LNCaP clone FGC (cell line): ENCODE measurements at regions not wholly inside any gene's neighbourhood (a gene's known extent, or its start where the extent isn't known, plus 50 kb on each side); places are given as distances from the start of the nearest gene placed in this dataset.
"Not testable (repeated sequence)": the region's sequence is repeated elsewhere in the genome, so short reads cannot be mapped to it uniquely, and the experiment has no call there.

ENCODE experiments used
- DNase-seq: peaks from one replicate; pipeline ENCODE4 v3.0.0-alpha.2; 2011; ENCODE audit warnings: low read depth
- H3K4me3 ChIP-seq: 2 replicates; pipeline ENCODE4 v1.5.1; 2011; ENCODE audit warnings: mild to moderate bottlenecking, low read depth, low read length, control low read depth

- H3K4me3 ChIP-seq, DNase-seq: not testable (repeated sequence)
Observed at GRCh38 chr16:15307184-15307583, 70.9 kb downstream of the NPIPA5 start.

GRCh38 chr16:15305889-15306288 is 72.2 kb downstream of the NPIPA5 start:
- not testable (repeated sequence) for DNase-seq, H3K4me3 ChIP-seq

- not testable (repeated sequence) for DNase-seq, H3K4me3 ChIP-seq
Observed at GRCh38 chr16:15303667-15304324, 74.3 kb downstream of the NPIPA5 start.

- DNase-seq, H3K4me3 ChIP-seq: not testable (repeated sequence)
Observed at GRCh38 chr16:15297104-15297503, 81.0 kb downstream of the NPIPA5 start.

GRCh38 chr16:15274796-15275195 is 103.3 kb downstream of the NPIPA5 start:
- not testable (repeated sequence) for H3K4me3 ChIP-seq, DNase-seq

GRCh38 chr16:15273964-15274363 is 104.1 kb downstream of the NPIPA5 start:
- not testable (repeated sequence) for DNase-seq

GRCh38 chr16:15266941-15267340 is 111.2 kb downstream of the NPIPA5 start:
- not testable (repeated sequence) for DNase-seq, H3K4me3 ChIP-seq

More at GRCh38 chr16:15273964-15274363, 104.1 kb downstream of the NPIPA5 start:
- H3K4me3 ChIP-seq = not testable (repeated sequence)

GRCh38 chr16:15262212-15262611 is 115.9 kb downstream of the NPIPA5 start:
- H3K4me3 ChIP-seq, DNase-seq: not testable (repeated sequence)

- not testable (repeated sequence) for DNase-seq, H3K4me3 ChIP-seq
Observed at GRCh38 chr16:15247971-15248370, 130.1 kb downstream of the NPIPA5 start.

GRCh38 chr16:15236674-15237323 is 141.3 kb downstream of the NPIPA5 start:
- not testable (repeated sequence) for DNase-seq, H3K4me3 ChIP-seq

GRCh38 chr16:15235140-15235539 is 141.1 kb upstream of the RRN3 start:
- H3K4me3 ChIP-seq = not testable (repeated sequence)

GRCh38 chr16:15234702-15235101 is 140.6 kb upstream of the RRN3 start:
- H3K4me3 ChIP-seq, DNase-seq: not testable (repeated sequence)

More at GRCh38 chr16:15235140-15235539, 141.1 kb upstream of the RRN3 start:
- not testable (repeated sequence) for DNase-seq

- DNase-seq, H3K4me3 ChIP-seq: not testable (repeated sequence)
Observed at GRCh38 chr16:15230432-15230831, 136.4 kb upstream of the RRN3 start.

GRCh38 chr16:15229661-15230060 is 135.6 kb upstream of the RRN3 start:
- H3K4me3 ChIP-seq, DNase-seq: not testable (repeated sequence)

GRCh38 chr16:15224651-15225050 is 130.6 kb upstream of the RRN3 start:
- not testable (repeated sequence) for H3K4me3 ChIP-seq, DNase-seq

- H3K4me3 ChIP-seq, DNase-seq: not testable (repeated sequence)
Observed at GRCh38 chr16:15223398-15223797, 129.3 kb upstream of the RRN3 start.
